Activated CD8-positive, alpha-beta memory T cell treated with anti-CD3 and anti-CD28 coated beads for 4 hours (primary cell): ENCODE measurements at regions not wholly inside any gene's neighbourhood (a gene's known extent, or its start where the extent isn't known, plus 50 kb on each side); places are given as distances from the start of the nearest gene placed in this dataset.

Experiments
- DNase-seq, 2 donors: peaks; one replicate each; pipeline ENCODE4 v3.0.0-alpha.2; 2020; ENCODE audit warnings: low read depth in 2 of 2

GRCh38 chr9:20042128-20042711 lies 253.4 kb upstream of the SLC24A2 start:
- DNase-seq: no peak

GRCh38 chr9:20041697-20042081 lies 252.9 kb upstream of the SLC24A2 start:
- DNase-seq: no peak

GRCh38 chr9:20040991-20041696 lies 252.3 kb upstream of the SLC24A2 start:
- no peak for DNase-seq

GRCh38 chr9:20037699-20038098 lies 248.9 kb upstream of the SLC24A2 start:
- DNase-seq: no peak

- no peak for DNase-seq
Observed at GRCh38 chr9:20033511-20033910, 244.7 kb upstream of the SLC24A2 start.

- DNase-seq: no peak
Observed at GRCh38 chr9:20032413-20033006, 243.7 kb upstream of the SLC24A2 start.

- no peak for DNase-seq
Observed at GRCh38 chr9:20031836-20032235, 243.0 kb upstream of the SLC24A2 start.

- no peak for DNase-seq
Observed at GRCh38 chr9:20030671-20031070, 241.8 kb upstream of the SLC24A2 start.

GRCh38 chr9:20030221-20030620 lies 241.4 kb upstream of the SLC24A2 start:
- DNase-seq: no peak

- DNase-seq: no peak
Observed at GRCh38 chr9:20028849-20029231, 240.0 kb upstream of the SLC24A2 start.

GRCh38 chr9:20028192-20028848 lies 239.5 kb upstream of the SLC24A2 start:
- DNase-seq: no peak

GRCh38 chr9:20023961-20024571 lies 235.2 kb upstream of the SLC24A2 start:
- DNase-seq: no peak

GRCh38 chr9:20023210-20023905 lies 234.5 kb upstream of the SLC24A2 start:
- DNase-seq: no peak

- no peak for DNase-seq
Observed at GRCh38 chr9:20022410-20022809, 233.6 kb upstream of the SLC24A2 start.

- no peak for DNase-seq
Observed at GRCh38 chr9:20016611-20017010, 227.8 kb upstream of the SLC24A2 start.

GRCh38 chr9:20015427-20015931 lies 226.6 kb upstream of the SLC24A2 start:
- no peak for DNase-seq

- DNase-seq: no peak
Observed at GRCh38 chr9:20014168-20014567, 225.3 kb upstream of the SLC24A2 start.

GRCh38 chr9:20012232-20012631 lies 223.4 kb upstream of the SLC24A2 start:
- DNase-seq: no peak

- DNase-seq: no peak
Observed at GRCh38 chr9:20009606-20010005, 220.8 kb upstream of the SLC24A2 start.

GRCh38 chr9:20002011-20002410 lies 213.2 kb upstream of the SLC24A2 start:
- no peak for DNase-seq

- no peak for DNase-seq
Observed at GRCh38 chr9:20001058-20001457, 212.2 kb upstream of the SLC24A2 start.
